Retina (tissue), 1 donor: ENCODE measurements at regions not wholly inside any gene's neighbourhood (a gene's known extent, or its start where the extent isn't known, plus 50 kb on each side); places are given as distances from the start of the nearest gene placed in this dataset.

Experiments used
- DNase-seq: peaks from one replicate; pipeline ENCODE4 v3.0.0-alpha.2; 2016

- DNase-seq: no peak
These were observed 463.8 kb downstream of the MATN1 start for GRCh38 chr1:30259631-30260030.

- DNase-seq: no peak
These were observed 464.5 kb downstream of the MATN1 start for GRCh38 chr1:30258876-30259275.

DNA sequence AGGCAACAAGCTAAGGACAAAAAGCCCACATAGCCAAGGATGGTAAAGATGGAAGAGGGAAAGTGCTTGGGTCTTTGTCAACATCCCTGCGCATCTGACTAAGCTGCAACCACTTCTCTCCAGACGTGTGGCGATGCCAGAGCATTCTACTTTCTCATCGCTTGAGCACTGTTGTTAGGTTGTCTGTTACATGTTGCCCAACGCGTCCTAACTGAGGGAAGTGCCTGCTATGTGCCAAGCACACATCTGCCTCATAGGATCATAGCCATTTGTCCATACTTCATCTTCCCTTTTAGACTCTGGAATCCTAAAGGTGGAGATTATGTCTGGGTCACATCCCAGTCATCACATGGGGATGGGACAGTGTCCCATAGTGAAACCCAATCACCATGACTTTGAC is 464.9 kb downstream of the MATN1 start:
- DNase-seq: no peak

DNA sequence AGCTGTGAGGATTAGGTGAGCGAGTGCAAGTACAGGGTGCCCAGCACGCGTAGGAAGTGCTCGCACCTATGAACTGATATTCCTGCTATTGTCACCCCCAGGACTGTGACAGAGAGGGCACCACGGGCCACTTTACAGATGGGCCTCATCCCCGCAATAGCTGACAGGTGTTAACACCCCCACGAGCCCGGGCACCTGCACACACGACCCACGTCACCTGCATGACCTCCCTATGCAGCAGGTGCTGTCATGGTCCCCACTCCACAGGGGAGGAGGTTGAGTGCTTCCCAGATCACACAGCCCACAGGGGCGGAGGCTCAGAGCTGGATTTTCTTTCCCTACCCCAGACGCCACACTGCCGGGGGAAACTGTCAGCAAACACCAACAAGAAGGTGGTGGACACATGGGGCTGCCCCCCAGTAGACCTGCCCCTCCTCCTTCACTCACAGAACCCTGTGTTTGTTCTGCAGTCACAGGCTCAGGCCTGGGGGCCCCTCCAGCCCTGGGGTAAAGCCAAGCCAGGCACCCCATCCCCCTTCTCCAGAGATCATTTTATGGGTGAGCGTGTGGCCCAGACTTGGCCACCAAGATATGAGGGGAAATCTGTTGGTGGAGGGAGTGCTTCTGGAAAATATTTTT is 465.5 kb downstream of the MATN1 start:
- no peak for DNase-seq

DNA sequence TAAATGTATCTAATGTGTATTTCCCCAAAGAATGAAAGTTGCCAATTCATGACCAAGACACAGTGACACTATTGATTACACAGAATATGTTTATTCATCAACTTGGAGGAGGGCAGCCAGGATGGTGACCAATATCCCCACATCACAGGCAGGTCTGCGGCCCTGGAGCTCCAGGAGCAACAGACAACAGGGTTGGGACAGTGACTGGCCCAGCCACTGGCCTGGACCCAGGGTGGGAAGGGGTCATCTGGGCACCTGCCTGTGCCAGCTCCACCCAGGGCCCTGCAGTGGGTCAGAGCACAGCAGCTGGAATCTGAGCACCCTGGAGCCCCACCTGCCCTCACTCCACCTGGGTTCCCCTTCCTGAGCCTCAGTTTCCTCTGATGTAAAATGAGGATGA is 466.1 kb downstream of the MATN1 start:
- no peak for DNase-seq

DNA sequence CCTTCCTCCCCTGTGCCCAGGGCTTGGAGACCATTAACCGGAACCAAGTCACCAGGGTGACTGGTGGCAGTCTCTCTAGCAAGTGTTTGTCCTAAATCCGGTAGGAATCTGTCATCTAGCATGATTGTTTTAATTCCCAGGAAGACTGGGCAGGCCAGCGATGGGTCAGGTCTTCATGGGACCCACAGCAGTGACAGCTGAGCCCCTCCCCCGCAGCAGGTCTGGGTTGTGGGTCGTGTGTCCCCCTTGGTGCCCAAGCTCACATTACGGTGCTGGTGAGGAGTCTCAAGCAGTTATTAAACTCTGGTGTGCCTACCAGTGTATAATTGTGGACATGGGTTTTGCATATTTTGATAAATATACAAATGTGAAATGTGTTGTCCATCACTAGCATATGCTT is 466.5 kb downstream of the MATN1 start:
- no peak for DNase-seq

DNA sequence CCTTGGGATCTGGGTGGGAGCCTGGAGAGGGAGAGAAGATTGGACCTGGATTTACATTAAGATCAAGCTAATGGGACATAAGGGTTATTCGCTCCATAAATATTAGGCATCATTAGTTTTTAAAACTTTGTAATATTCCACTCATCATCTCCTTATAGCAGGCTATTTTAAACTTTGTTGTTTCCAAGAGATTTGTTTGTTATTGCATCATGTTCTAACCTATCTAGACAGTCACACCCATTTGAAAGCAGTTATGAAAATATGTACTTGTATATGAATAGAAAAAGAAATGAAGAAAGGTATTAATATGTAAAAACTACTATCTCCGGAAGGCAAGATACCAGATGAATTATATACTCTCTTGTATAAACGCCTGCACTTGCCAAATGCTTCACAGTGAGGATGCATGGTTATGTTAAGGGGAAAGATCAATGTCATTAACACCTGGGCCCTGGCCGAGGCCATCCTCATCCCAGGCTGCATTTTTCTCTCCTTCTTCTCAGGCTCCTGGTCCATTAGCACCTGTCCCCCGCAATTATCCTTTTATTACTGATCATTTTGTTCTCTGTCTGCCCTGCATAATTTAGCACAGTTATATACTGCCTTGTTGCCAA is 468.2 kb downstream of the MATN1 start:
- DNase-seq: no peak

- no peak for DNase-seq
These were observed 469.5 kb downstream of the MATN1 start for GRCh38 chr1:30253807-30254440.

DNA sequence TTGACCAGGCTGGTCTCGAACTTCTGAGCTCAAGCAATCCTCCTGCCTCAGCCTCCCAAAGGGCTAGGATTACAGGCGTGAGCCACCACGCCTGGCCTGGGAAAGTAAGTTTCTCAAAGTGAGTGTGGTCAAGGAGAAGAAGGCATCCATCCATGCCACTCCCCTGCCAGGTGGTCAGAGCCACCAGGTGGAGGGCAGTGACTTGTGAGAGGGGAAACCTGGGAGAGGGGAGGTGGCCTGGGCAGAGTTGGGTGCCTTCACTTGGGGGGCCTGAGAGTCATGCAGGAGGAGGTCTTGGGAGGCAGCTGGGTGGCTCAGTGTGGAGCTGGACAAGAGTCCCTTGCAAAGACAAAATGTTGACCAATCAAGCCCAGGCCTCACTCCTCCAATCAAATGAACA is 470.0 kb downstream of the MATN1 start:
- DNase-seq: no peak

- DNase-seq: peak; percentile 72
These were observed 472.2 kb downstream of the MATN1 start for GRCh38 chr1:30250984-30251850.

DNA sequence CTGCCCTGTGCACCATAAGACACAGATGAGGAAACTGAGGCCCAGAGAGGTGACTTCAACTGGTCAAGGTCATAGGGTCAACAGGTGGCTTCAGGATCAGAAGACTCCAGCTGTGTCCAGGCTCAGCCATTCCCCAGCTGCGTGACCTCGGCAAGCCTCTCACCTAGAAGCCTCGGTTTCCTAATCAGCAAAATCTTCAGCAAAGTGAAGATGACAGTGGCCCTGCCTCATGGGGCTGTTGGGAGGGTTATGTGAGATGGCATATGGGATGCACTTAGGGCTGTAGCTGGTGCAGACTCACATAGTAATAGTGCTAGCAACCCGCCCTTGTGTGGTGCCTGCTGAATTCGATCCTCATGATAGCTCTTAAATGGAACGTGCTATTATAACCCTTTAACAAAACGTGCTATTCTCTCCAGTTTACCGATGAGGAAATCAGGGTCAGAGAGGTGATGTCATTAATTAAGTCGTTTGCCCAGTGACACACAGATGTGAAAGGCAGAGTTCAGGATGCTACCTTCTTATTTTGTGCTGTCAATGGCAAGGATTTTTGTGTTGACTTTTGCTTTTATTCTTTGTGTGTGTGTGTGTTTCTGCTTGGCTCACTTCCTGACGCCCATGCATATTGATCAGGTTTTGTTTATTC is 472.9 kb downstream of the MATN1 start:
- DNase-seq: peak; percentile 74

DNA sequence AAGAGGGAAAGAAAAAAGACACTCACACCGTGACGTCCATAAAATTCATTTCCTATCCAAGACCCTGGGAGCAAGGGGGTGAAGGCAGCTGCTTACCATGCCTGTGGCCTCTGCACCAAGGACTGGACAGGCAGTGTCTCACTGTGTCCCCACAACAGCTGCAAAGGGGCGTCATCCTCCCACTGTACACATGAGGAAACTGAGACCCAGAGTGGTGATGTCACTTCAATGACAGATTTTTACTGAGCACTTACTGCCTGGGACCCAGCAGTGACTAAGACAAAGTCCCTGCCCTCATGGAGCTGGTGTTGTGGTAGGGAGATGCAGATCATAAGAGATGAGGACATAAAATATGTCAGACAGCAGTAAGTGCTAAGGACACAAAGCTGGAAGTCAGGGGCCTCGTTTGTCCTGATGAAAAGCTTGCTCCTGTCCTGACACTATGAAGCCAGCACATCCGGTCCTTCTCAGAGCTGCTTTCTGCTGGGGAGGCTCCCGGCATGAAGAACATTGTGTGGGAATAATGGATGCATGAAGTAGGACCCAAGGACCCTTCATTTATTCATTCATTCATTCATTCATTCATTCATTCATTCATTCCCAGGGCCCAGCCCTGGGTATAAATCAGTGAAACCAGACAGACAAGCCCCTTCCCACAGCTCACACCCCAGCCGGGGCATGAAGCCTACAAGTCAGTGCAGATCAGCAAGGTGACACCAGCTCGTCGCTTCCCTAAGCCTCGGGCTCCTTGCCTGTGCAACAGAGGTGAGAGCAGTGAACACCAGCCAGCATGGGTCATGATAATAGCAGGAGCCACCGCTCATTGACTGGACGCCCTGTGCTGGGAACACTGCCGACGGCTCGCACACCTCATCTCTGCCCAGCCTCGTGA is 473.7 kb downstream of the MATN1 start:
- no peak for DNase-seq

- DNase-seq: no peak
These were observed 474.6 kb downstream of the MATN1 start for GRCh38 chr1:30248774-30249173.

DNA sequence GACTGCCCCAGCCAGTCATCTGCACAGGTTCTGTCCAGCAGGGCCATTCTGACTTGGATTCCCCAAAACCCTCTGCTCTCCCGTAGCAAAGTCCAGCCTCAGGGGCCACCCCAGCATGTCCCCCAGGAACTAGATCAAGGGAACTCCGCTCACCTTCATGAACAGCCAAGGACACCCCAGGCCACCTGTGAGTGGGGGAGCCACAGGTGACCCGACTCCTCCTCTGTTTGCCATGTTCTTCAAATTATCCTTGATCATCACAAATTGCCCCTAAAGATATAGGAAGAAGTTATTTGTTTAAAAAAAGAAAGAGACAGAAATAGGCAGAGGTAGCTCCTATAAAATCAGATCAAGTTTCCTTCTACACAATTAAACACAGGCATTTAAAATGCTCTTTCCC is 475.0 kb downstream of the MATN1 start:
- DNase-seq: no peak

DNA sequence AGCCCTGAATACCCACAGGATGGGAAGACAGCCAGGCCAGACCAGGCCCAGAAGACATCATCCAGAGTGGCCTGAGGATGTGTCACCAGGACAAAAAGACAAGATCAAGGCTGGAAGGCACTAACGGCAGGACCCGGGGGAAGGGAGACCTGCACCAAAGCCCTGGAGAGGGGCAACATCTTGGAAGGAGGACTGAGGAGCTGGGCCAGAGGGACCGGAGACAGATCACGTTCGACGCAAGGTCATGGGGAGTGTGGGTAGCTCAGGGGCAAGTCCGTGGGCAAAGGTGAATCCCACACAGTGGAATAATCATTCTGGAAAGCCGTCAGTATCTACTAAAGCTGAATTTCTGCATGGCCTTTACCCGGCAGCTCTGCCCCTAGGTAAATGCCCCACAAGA is 478.6 kb downstream of the MATN1 start:
- DNase-seq: no peak

DNA sequence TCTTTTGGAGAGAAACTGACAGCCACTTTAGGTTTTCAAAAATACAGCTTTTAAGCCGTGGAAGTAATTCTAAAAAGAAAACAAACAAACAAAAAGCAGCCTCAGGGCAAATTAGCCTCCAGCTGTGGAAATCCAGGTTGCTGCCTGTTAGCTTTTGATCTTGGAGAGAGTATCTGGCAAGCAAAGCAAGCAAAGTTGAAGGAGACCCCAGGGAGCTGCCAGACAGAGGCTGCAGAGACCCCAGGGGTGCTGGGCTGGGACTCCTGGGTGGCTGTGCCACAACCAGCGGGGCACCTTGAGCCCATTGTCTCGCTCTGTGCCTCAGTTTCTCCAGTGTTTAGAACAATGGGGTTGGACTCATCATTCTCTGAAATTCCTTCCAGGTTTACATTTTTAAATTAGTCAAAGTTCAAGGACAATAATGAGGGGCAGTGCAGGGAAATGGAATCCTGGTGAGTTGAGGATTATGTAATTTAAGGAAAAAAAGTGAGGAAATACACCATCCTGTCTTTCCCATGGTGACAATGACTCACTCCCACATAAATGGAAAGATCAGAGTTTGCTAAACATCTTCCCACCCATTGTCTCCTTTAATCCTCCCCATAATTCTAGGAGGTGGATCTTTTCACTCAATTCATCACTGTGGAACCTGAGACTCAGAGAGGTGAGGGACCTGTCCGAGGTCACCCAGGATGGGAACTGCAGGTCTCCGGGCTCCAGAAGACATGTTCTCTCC is 480.5 kb downstream of the MATN1 start:
- DNase-seq: no peak

GRCh38 chr1:30242168-30242567 is 481.2 kb downstream of the MATN1 start:
- no peak for DNase-seq

DNA sequence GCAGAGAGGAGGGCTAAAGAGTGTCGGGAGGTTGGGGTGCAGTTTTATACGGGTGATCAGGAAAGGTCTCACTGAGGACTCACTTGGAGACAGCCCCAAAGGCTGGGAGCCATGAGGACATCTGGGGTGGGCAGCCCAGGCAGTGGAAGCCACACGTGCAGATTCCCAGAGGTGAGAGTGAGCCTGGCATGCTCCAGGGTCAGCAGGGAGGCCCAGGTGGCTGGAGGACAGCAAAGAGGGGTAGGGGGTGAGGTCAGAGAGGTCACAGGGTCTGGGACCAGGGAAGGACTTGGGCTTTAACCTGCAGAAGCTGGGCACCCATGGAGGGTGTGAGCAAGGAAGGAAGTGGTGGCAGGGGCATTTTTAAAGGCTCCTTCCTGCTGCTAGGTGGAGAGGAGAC is 481.7 kb downstream of the MATN1 start:
- no peak for DNase-seq

DNA sequence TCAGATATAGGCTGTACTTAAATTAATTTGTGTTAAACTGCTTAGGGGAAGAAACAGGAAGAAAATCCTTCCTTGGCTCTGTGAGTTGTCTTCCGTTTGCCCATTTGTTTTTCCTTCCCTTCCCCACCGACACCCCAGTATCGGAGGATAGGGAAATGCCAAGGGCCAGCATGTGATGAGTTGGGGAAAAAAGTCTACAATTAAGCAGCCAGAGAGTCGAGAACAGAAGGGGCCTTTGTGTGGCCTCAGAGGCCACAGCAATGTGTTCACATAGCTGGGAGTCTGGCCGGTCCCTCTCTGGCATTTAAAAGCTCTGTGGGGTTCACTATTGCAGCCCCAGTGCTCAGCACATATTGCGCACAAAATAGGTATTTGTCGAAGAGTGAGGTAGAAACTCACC is 489.3 kb downstream of the MATN1 start:
- DNase-seq: no peak

GRCh38 chr1:30232288-30232899 is 491.0 kb downstream of the MATN1 start:
- no peak for DNase-seq

- DNase-seq: no peak
These were observed 493.4 kb downstream of the MATN1 start for GRCh38 chr1:30229960-30230359.
